Gastrocnemius medialis (tissue), 4 donors: ENCODE measurements at regions not wholly inside any gene's neighbourhood (a gene's known extent, or its start where the extent isn't known, plus 50 kb on each side); places are given as distances from the start of the nearest gene placed in this dataset.

ENCODE experiments used
- ATAC-seq, 2 donors: fragments of 150-250 bp; one replicate each; pipeline ENCODE4 v1.9.1; 2016
- DNase-seq, 2 donors: peaks; one replicate each; pipeline ENCODE4 v3.0.0-alpha.2; 2019
- H3K27ac ChIP-seq, 4 donors: fragments of 200-600 bp; sonication (generic); 1 replicate in 1 of 4; 2 replicates in 3 of 4; pipeline ENCODE4 v1.5.1; 2016 to 2018; ENCODE audit warnings: mild to moderate bottlenecking in 2 of 4, moderate library complexity in 1 of 4
- H3K27me3 ChIP-seq, 3 donors: fragments of 200-600 bp; sonication (generic) in 2 of 3; 1 replicate in 1 of 3; 2 replicates in 2 of 3; pipeline versions ENCODE4 v1.5.1 to v1.6.0; 2016 to 2019; ENCODE audit warnings: mild to moderate bottlenecking in 1 of 3, moderate library complexity in 1 of 3
- H3K36me3 ChIP-seq, 2 donors: fragments of 200-600 bp; sonication (generic) in 1 of 2; one replicate each; pipeline ENCODE4 v1.5.1; 2017 to 2018
- H3K4me1 ChIP-seq, 2 donors: fragments of 200-600 bp; sonication (generic) in 1 of 2; one replicate each; pipeline ENCODE4 v1.5.1; 2016 to 2017; ENCODE audit warnings: mild to moderate bottlenecking in 2 of 2
- H3K4me3 ChIP-seq, 4 donors: fragments of 200-600 bp; sonication (generic) in 3 of 4; 1 replicate in 1 of 4; 2 replicates in 3 of 4; pipeline ENCODE4 v1.5.1; 2016 to 2019; ENCODE audit warnings: mild to moderate bottlenecking in 2 of 4
- H3K9me3 ChIP-seq, 3 donors: fragments of 200-600 bp; sonication (generic) in 2 of 3; 1 replicate in 1 of 3; 2 replicates in 2 of 3; pipeline ENCODE4 v1.5.1; 2016 to 2019
- CTCF ChIP-seq, 5 experiments: fragments of 450-650 bp in 3 of 5; fragments of 200-600 bp in 2 of 5; sonication (generic) in 2 of 5; IDR thresholded peaks in 4 of 5; conservative IDR thresholded peaks in 1 of 5; 1 replicate in 4 of 5; 2 replicates in 1 of 5; pipeline ENCODE4 v1.5.1; 2016 to 2019; ENCODE audit warnings: antibody characterized with exemption in 5 of 5, mild to moderate bottlenecking in 3 of 5, moderate library complexity in 3 of 5
- POLR2A ChIP-seq, 2 donors: fragments of 450-650 bp; IDR thresholded peaks; one replicate each; pipeline ENCODE4 v1.6.1; 2017; ENCODE audit warnings: antibody characterized with exemption in 2 of 2, mild to moderate bottlenecking in 2 of 2, moderate library complexity in 2 of 2
- in situ Hi-C, 4 donors: fragments of 200-750 bp; cut with MboI; loops; one replicate each; pipeline versions ENCODE4 v1.15.0 to v1.8.0; 2017; ENCODE audit warnings: low sequenced_read_pairs in 4 of 4
- intact Hi-C: fragments of 100-400 bp; cut with DNase I; formaldehyde crosslinking; loops from one replicate; pipeline ENCODE4 v1.15.1; 2023; ENCODE audit warnings: low total_unique reads

DNA sequence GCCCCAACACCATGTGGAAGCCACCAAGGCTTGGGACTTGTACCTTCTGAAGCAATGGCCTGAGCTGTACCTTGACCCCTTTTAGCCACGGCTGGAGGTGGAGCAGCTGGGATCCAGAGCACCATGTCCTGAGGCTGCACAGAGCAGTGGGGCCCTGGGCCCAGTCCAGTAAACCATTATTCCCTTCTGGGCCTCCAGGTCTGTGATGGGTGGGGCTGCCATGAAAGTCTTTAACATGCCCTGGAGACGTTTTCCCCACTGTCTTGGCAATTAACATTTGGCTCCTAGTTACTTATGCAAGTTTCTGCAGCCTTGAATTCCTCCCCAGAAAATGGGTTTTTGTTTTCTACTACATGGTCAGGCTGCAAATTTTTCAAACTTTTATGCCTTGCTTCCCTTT is 323.7 kb upstream of the ZP4 start:
- TF ChIP-seq CTCF (IDR thresholded peaks at IDR 0.05 in 4 of 5, conservative IDR thresholded peaks at IDR 0.05 in 1 of 5) (no peak), POLR2A (IDR thresholded peaks at IDR 0.05) (no peak)
- DNase-seq, result no peak
- Histone ChIP-seq H3K27me3 (no peaks in the 10 kb centered on the region), H3K27ac (no peak overlapping the region), H3K36me3 (no peaks in the 10 kb centered on the region), H3K4me3 (no peak overlapping the region), H3K9me3 (no peaks in the 10 kb centered on the region), H3K4me1 (no peaks in the 10 kb centered on the region)
- in situ Hi-C loops (no loop called here), intact Hi-C loops (no loop called here)
- no peak for ATAC-seq

- in situ Hi-C loops, result no loop called here
- H3K36me3 ChIP-seq, result no peaks in the 10 kb centered on the region
Observed at GRCh38 chr1:238205045-238205662, 314.4 kb upstream of the ZP4 start.

GRCh38 chr1:238201992-238202391 is 311.3 kb upstream of the ZP4 start:
- Histone ChIP-seq H3K4me3 (no peak overlapping the region), H3K27ac (no peak overlapping the region), H3K36me3 (no peaks in the 10 kb centered on the region), H3K4me1 (no peaks in the 10 kb centered on the region), H3K27me3 (no peaks in the 10 kb centered on the region), H3K9me3 (no peaks in the 10 kb centered on the region)
- no peak for TF ChIP-seq POLR2A (IDR thresholded peaks at IDR 0.05)
- DNase-seq (no peak), ATAC-seq (no peak)
- intact Hi-C loops, result no loop called here
- in situ Hi-C loops, result no loop called here

More at GRCh38 chr1:238205045-238205662, 314.4 kb upstream of the ZP4 start:
- TF ChIP-seq POLR2A (IDR thresholded peaks at IDR 0.05) (no peak), CTCF (IDR thresholded peaks at IDR 0.05 in 4 of 5, conservative IDR thresholded peaks at IDR 0.05 in 1 of 5) (no peak)
- no peaks in the 10 kb centered on the region for H3K9me3 ChIP-seq
- no peak overlapping the region for H3K27ac ChIP-seq
- ATAC-seq (no peak), DNase-seq (no peak)
- no peak overlapping the region for H3K4me3 ChIP-seq
- intact Hi-C loops, result no loop called here
- H3K4me1 ChIP-seq, result no peaks in the 10 kb centered on the region
- H3K27me3 ChIP-seq, result no peaks in the 10 kb centered on the region

DNA sequence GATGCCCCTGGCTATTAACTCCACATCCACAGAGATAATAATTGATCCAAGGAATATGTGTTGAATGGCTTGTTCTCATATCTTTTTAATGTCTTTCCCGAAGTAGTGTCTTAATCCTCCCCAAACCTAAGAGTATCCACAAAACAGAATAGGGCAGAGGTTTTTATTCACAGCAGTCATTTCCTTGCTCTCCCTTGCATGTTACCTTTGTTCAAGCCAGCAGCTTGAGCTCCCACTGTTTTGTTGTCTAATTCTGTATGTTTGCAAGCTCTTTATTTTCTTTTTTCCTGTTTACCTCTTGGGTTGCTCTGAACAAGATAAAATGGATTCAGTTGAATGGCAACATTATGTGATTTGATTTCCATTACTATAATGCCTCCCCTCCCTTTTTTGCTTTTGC is 308.6 kb upstream of the ZP4 start:
- Histone ChIP-seq H3K36me3 (no peaks in the 10 kb centered on the region), H3K4me1 (no peaks in the 10 kb centered on the region), H3K9me3 (no peaks in the 10 kb centered on the region), H3K4me3 (no peak overlapping the region), H3K27me3 (no peaks in the 10 kb centered on the region), H3K27ac (no peak overlapping the region)
- ATAC-seq (no peak), DNase-seq (no peak)
- TF ChIP-seq POLR2A (IDR thresholded peaks at IDR 0.05) (no peak), CTCF (IDR thresholded peaks at IDR 0.05 in 4 of 5, conservative IDR thresholded peaks at IDR 0.05 in 1 of 5) (no peak)
- intact Hi-C loops, result no loop called here
- in situ Hi-C loops, result no loop called here

DNA sequence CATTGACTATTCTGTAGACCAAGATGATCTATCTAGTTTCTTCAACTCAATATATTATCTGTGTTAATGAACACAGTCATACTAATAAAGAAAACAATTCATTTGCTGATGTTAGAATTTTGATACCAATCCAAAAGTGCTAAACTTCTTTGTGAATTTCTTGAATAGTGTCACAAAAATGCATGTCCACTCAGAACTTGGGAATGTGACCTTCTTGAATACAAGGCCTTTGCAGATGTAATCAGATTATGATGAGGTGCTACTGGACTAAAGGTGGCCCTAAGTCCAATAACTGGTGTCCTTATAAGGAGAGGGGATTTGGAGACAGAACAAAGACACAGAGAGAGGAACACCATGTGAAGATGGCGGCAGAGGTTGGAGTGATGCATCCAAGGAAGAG is 305.8 kb upstream of the ZP4 start:
- no peaks in the 10 kb centered on the region for H3K4me1 ChIP-seq
- no peak overlapping the region for H3K27ac ChIP-seq
- TF ChIP-seq CTCF (IDR thresholded peaks at IDR 0.05 in 4 of 5, conservative IDR thresholded peaks at IDR 0.05 in 1 of 5) (no peak), POLR2A (IDR thresholded peaks at IDR 0.05) (no peak)
- intact Hi-C loops (no loop called here), in situ Hi-C loops (no loop called here)
- no peaks in the 10 kb centered on the region for H3K36me3 ChIP-seq
- H3K4me3 ChIP-seq, result no peak overlapping the region
- ATAC-seq (no peak), DNase-seq (no peak)
- H3K9me3 ChIP-seq, result no peaks in the 10 kb centered on the region
- H3K27me3 ChIP-seq, result no peaks in the 10 kb centered on the region
